Suprapubic skin (tissue), 3 donors: ENCODE measurements at regions not wholly inside any gene's neighbourhood (a gene's known extent, or its start where the extent isn't known, plus 50 kb on each side); places are given as distances from the start of the nearest gene placed in this dataset.

ENCODE experiments used
- EP300 ChIP-seq: sonication (generic); formaldehyde crosslinking; IDR thresholded peaks from one replicate; pipeline ENCODE4 v1.6.1; 2017; ENCODE audit warnings: antibody characterized with exemption
- POLR2A ChIP-seq, 2 donors: fragments of 450-650 bp; IDR thresholded peaks; one replicate each; pipeline ENCODE4 v1.6.1; 2017; ENCODE audit warnings: antibody characterized with exemption in 2 of 2, mild to moderate bottlenecking in 2 of 2, moderate library complexity in 2 of 2
- TF ChIP-seq, protein P1 (sequence below), 2 donors: fragments of 200-600 bp in 1 of 2; fragments of 450-650 bp in 1 of 2; sonication (generic) in 1 of 2; IDR thresholded peaks; one replicate each; pipeline ENCODE4 v1.5.1; 2016 to 2019; ENCODE audit warnings: antibody characterized with exemption in 2 of 2, mild to moderate bottlenecking in 1 of 2, moderate library complexity in 1 of 2

DNA sequence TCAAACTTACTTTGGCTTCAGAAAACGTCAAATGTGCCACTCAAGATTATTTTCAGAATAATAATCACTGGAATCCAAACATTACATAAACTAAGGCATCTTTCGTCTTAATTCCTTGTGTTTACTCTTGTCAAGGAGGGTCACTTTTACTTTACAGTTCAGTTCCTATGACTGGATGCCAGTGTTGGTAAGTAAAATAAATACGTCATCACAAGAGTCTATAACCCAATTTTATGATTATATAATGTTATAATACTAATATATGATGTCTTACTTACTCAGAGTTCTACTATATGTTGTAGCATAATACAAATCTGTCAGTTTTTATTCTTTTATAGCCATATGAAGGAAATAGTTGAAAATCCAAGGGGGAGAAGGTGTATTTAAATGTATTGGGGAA lies 123.8 kb downstream of the GPR85 start:
- TF ChIP-seq, protein P1, sequence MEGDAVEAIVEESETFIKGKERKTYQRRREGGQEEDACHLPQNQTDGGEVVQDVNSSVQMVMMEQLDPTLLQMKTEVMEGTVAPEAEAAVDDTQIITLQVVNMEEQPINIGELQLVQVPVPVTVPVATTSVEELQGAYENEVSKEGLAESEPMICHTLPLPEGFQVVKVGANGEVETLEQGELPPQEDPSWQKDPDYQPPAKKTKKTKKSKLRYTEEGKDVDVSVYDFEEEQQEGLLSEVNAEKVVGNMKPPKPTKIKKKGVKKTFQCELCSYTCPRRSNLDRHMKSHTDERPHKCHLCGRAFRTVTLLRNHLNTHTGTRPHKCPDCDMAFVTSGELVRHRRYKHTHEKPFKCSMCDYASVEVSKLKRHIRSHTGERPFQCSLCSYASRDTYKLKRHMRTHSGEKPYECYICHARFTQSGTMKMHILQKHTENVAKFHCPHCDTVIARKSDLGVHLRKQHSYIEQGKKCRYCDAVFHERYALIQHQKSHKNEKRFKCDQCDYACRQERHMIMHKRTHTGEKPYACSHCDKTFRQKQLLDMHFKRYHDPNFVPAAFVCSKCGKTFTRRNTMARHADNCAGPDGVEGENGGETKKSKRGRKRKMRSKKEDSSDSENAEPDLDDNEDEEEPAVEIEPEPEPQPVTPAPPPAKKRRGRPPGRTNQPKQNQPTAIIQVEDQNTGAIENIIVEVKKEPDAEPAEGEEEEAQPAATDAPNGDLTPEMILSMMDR (IDR thresholded peaks at IDR 0.05): no peak
- no peak for TF ChIP-seq EP300
- no peak for TF ChIP-seq POLR2A (IDR thresholded peaks at IDR 0.05)
